ENCODE measurements at regions not wholly inside any gene's neighbourhood (a gene's known extent, or its start where the extent isn't known, plus 50 kb on each side); places are given as distances from the start of the nearest gene placed in this dataset.

DNA sequence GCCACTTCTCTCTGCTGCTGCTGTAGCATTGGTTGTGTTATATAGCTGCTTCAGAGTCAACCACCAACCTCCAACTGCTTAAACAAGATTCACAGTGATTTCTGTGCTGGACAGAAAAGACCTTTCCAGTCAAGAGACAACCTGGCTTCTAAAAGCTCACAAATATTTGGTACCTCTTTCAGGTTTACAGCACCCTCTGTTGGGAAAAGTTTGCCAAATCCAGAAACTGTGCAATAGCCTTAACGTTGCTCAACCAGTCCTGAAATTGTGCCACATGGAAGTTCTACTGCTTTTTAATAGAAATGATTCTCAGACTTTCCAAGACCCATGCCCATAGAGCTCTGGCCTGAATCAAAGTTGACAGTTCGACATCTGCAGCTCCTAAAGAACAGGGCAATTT lies 842.1 kb upstream of the HTR2C start:
- peak; percentile 30 for DNase-seq (ENCODE audit: low read depth)

DNA sequence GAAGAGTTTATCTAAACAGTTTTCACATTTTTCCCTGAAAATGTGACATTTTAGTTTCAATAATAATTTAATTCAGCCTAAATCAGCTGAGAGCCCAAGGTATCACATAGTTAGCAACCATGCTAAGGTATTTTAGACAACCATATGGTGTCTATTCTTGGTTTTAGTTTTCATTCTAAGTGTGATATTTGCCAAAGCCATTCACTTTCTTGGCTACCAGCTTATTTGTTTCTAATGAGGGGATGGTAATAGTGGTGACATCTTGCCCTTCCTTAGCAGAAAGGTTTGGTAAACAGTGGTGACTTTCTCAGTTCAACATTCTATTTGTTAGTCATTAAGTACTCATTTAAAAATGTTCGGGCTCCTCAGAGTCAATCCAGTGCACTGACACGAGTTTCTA lies 854.9 kb upstream of the HTR2C start:
- DNase-seq (ENCODE audit: low read depth): no peak

DNA sequence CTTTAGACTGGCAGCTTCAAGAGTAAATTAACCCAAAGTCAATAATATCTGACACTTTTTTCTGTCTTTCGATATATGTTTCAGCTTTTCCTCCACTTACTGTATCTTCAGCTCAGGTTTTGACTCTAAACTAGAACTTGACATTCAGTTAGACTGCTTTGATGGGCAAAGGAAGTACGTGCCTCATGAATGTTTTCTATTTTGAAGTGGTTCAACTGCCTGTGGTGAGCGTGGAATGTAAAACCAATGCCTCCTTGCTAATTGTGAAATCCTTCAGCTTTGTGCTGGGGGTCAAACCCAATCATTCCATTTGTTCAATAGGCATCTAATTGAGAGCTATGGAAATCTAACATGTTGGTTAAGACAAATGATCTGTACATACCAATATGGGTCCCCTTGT lies 857.0 kb upstream of the HTR2C start:
- DNase-seq (ENCODE audit: low read depth): no peak

DNA sequence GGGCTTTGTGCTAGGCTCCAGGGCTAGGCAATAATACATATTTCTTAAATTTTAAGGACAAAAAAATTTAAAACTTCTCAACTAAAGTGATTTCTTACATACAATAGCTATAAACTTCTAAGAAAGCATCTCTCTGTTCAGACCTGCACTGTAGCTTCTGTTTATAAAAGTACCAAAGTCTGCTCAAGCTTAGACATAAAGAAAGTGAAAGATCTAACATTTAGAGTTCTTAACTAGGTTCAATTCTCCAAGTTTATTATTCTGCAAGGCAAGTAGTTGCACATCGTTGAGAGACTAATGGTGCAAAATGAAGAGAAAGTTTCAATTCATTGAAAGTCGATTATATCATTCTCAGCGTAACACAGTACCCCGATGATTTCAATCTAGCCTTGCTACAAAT lies 857.4 kb upstream of the HTR2C start:
- no peak for DNase-seq (ENCODE audit: low read depth)

DNA sequence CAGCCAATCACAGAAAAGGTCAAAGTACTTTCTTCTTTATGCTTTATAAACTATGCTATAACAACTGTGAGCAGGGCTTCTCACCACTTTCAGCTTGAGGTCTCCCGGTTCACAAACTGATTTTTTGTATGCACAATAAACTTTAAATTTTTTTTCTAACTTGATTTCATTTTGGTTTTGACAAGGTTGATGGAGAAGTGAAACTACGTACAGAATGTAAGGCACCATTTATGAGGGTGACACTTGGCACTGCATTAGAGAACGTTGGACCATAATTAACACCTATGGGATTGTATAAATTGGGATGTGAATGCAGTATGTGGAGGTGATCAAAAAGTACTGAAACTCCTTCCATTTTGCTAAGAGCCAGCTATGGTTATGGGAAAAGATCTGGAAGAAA lies 857.9 kb upstream of the HTR2C start:
- no peak for DNase-seq (ENCODE audit: low read depth)

DNA sequence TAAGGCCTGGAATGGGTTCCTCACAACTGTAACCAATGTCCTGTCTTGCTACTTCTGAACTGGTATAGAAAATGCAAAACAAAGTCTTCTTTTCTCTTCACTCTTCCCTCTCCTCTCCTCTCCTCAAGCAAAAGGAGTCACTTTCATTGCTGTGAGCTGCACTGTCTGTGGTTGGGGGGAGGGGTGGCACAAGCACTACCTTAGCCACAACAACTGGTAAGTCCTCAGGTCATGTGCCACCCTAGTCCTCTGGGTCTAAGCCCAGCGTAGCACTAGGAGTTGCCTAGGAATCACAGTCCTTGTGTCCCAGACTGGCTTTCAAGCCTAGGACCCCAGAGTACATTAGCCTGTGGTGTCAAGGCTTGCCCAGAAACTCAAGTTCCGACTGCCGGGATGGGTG lies 859.3 kb upstream of the AMOT start:
- DNase-seq (ENCODE audit: low read depth): no peak

DNA sequence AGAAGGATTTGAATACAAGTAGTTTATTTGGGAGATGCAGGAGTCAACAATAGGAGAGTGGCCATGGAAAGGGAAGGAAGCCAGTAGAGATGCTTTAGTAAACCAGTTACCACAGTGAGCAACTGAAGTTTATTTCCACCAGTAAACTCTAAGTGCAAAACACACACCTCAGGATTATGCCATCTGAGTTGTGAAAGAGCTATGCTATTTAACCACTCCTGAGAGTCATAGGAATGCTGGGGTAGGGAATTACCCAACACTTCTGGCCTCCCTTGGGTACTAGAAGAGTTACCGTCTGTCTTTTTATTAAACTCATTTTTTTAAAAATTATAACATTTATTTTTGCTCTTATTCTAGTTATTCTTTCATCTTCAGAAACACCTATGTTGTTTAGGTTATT lies 834.6 kb upstream of the AMOT start:
- DNase-seq (ENCODE audit: low read depth): peak; percentile 10

DNA sequence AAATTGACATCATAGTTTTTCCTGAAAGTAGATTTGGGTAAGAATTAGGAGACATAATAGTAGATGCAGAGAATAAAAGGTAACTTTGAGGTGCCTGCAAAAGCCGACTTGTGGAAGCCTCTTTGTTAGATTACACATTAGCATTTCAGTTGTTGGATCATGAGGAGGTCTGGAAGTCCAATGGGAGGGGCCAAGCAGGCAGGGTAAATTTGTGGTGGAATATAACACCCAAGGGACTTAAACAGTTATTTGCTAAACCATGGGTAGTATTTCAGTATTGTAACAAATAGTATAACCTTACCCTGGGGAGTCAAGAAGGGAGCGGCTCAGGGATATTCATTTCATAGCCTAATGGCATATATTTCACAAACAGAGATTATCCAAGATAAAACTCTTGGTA lies 810.7 kb upstream of the AMOT start:
- DNase-seq (ENCODE audit: low read depth): no peak

DNA sequence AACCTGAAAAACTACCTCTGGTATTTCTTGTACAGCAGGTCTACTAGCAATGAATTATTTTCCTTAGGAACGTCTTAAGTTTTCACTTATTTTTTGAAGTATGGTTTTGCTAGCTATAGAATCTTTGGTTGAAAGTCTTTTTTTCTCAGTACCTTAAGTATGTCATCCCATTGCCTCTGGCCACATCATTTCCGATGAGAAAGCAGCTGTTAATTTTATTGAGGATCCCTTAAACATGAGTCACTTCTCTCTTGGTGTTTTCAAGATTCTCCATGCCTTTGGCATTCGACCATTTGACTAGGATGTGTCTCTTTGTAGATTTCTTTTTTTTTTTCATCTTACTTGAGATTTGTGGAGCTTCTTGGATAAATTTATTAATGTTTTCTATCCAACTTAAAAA lies 803.8 kb upstream of the AMOT start:
- peak; percentile 53 for DNase-seq (ENCODE audit: low read depth)

DNA sequence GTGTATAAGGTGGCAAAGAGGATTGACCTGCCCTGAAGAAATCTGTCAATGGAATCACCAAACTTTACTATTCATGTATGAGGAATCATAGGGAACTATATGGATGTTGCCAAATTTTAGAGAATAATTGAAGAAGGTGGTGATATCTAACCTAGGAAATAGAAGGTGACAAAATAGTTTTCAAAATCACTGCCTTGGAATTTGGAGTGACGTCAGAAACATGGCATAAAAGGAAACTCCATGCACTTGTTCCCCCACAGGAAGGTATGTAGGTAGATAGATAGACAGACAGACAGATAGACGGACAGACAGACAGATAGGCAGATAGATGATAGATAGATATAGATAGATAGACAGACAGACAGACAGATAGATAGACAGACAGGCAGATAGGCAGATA lies 793.9 kb upstream of the AMOT start:
- no peak for DNase-seq (ENCODE audit: low read depth)

DNA sequence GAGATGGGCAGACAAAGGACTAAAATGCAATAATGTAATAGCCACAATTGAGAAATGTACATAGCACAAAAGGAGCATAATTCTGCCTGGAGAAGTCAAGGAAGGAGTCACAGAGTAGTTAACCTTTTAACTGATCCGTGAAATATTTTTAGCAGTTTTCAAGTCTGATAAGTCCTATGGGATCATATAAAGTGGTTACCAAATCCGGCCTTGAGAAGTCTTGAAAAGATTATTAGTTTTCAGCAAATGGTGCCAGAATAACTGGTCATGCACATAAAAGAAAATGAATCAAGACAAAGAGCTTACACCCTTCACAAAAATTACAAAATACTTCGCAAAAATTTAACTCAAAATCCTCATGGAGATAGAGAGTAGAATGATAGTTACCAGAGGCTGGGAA lies 788.7 kb upstream of the AMOT start:
- DNase-seq (ENCODE audit: low read depth): peak; percentile 19

DNA sequence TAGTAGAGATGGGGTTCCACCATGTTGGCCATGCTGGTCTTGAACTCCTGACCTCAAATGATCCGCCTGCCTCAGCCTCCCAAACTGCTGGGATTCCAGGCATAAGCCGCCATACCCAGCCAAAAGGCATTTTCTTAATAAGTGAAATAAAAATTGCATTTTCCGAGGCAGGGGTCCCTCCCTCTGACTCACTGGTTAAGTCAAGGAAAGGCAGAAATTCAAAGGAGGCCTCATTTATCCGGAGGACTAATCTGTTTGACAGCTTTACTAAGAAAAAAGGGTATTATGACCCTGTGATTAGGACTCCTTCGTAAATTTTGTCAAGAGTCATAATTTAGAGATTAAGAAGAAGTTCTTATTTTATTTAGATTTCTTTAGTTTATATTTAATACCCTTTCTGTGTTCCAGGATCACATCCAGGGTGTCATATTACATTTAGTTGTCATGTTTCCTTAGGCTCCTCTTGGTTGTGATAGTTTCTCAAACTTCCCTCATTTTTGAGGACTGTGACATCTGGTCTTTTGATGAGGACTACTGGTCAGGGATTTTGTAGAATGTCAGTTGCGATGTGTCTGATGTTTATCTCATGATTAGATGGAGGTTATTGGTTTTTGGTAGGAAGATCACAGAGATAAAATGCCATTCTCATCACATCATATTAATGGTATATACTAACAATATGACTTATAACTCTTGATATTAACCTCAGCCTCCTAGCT lies 753.7 kb upstream of the AMOT start:
- DNase-seq (ENCODE audit: low read depth): no peak

DNA sequence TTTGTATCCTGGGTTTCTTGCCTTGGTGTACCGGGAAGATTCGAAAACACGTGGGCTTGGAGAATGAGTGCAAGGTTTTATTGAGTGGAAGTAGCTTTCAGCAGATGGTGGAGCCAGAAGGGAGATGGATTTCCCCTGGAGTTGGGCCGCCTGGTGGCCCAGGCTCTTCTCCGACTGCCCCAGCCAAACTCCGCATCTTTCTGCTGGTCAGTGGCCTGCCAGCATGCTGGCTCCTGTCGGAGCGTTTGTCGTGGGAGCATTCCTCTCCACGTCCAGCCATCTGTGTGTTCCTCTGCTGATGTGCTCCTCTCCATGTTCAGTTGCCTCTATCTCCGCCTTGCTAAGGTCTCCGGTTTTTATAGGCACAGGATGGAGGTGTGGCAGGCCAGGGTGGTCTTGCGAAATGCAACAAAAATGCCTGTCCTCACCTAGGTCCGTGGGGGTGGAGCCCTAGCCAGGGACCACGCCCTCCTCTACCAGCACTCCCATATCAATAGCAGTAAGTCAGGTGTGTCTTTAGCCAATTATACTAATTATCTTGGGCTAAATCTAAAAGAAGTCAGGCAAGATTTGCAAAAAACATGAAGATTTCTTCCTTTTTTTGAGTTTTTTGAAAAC lies 745.8 kb upstream of the AMOT start:
- DNase-seq (ENCODE audit: low read depth): no peak

DNA sequence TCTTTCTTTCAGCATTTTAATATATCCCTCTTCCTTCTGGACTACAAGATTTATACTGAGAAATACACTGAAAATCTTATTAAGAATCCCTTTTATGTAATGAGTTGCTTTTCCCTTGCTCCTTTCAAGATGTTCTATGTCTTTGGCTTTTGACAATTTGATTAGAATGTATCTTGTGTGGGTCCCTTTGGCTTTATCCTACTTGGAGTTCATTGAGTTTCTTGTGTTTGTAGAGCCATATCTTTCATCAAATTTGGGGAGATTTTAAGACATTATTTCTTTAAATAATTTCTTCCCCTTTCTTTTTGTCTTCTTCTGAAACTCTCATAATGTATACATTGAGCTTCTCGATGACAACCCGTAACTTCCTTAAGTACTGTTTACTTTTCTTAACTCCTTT lies 739.9 kb upstream of the AMOT start:
- DNase-seq (ENCODE audit: low read depth): no peak

DNA sequence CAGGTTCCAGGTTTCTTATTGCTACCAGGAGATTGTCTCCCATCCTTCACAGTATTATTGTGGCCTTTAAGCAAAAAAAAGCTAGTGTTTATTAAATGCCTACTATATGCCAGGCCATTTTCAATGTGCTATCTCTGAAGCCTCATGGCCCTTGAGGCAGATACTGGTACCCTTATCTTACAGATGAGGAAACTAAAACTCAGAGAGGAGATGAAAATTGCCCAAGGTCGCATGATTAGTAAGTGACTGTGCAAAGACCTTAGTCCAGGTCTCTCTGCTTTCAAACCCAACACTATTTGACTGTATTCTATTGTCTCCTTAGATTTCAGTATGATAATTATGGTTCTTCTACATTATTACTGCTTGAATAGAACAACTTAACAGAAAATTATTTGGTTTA lies 717.9 kb upstream of the AMOT start:
- DNase-seq (ENCODE audit: low read depth): no peak

DNA sequence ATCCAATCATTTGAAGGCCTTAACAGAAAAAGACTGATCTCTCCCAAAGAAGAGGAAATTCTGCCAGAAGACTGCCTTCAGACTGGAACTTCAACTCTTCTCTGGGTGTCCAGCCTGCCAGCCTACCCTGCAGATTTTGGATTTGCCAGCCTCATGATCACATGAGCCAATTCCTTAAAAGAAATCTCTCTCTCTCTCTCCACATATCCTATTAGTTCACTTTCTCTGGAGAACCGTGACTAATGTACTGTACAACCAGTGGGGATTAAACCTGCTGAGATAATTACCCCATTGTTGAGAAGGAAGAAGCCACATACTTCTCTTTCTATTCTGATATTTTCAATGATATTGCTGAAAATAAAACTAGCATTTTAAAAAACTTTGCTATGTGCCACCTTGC lies 711.3 kb upstream of the AMOT start:
- no peak for DNase-seq (ENCODE audit: low read depth)

DNA sequence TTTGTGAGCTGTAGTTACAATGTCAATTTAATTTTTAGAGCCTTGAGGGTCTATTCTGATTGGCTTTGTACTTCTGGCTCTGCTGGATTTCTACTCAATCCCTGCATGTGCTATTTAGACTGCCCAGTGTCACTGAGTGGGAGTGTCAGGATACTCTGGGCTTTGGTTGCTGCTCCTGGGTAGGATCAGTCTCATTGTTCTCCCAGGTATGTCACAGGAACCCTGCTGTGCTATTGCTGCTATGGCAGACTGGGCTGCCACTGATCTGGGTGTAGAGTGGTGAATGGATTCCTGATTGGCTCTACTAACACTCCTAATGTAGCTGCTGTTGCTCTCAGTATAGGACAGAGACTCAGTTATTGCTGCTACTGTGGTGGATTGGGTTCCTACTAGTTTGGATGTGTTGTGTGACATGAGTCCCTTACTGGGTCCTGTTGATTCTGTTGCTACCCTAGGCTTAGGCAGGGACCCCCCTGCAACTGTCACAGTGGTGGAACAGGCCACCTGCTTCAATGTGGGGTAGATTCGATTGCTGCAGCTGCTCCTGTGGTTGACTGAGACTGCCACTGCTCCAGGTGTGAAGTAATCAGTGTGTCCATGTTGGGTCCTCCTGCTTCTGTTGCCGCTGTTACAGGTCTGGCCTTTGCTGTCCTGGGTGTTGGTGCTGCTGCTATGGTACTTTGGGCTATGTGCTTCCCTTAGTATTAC lies 707.8 kb upstream of the AMOT start:
- no peak for DNase-seq (ENCODE audit: low read depth)

DNA sequence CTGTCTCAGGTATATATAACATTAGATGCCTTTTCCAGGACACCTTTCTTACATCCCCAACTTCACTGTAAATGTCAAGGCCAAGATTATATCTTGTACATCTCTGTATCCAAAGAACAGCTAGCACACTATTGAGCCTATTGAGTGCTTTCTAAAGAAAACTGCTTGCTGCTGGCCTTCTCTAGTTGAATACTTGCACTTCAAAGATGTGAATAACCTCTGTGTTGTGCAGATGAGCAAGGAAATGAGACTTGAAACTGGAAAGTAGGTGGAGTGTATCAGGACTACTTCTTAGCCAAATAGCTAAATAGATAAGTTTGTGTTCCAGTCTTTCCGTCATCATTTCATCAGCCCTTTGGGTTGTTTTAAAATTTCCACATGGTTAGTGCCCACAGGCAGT lies 704.4 kb upstream of the AMOT start:
- DNase-seq (ENCODE audit: low read depth): no peak

DNA sequence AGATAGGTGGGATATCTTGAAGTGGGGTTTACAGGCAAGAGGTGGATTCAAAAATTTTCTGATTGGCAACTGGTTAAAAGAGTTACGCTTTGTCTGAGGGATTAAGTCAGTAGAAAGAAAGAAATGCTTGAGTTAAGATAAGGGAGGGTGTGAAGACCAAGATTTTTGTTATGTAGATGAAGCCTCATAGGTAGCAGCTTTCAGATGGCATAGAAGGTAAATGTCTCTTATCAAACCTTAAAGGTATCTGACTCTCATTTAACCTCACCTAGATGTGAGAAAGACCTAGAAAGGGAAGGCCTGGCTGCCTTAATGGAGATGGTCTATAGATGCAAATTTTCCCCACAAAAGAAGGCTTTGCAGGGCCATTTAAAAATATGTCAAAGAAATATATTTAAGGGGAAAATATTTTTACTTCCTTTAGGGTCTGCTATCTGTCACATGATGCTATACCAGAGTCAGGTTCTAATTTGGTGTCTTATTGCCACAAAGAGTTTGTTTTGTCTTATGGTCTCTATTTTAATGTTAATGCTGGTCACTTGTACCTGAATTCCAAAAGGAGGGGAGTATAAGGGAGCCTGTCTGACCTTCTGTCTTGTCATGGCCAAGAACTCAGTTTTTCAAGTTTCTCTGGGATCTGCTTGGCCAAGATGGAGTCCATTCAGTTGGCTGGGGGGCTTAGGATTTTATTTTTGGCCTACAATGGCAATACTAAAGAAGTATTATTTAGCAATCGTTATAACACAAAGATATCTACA lies 699.1 kb upstream of the AMOT start:
- DNase-seq (ENCODE audit: low read depth): no peak

DNA sequence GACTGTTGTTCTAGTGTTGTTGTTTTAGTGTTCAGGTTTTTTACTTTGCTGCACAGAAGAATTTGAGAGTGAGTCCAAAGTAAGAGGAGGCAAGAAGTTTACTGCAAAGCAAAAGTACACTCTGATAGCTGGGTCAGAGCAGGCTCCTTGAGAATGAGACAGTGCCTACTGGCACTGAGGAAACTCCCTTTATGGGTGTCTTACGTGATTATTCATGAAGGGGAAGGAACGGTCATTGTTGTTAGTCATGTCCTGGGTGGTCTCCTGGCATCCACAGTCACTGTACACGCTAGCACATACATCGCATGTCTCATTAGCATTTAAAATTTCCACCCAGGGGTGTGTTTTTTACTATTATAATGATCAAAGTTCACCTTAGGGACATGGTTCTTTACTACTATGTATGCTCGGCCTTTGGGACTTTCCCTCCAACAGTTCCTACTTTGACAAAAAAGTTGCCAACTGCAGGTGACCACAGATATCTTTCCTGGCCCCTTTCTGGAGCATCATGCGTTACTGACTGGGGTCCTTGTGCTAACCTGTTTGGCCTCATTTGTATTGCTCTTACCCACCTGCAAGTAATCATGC lies 688.9 kb upstream of the AMOT start:
- no peak for DNase-seq (ENCODE audit: low read depth)

DNA sequence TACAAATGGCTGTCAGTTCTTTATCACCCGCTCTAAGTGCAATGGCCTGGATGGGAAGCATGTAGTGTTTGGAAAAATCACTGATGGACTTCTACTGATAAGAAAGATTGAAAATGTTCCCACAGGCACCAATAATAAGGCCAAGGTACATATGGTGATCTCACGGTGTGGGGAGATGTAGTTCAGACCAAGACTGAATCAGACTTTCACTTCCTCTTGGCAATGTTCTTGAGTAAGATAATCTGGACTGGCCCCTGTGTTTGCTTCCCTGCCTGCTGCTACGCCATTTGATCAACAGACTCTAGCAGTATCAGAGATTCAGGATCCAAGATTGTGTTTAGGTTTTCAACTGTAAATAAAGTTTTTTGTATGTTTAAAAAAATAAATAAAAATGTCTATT lies 682.2 kb upstream of the AMOT start:
- DNase-seq (ENCODE audit: low read depth): no peak

DNA sequence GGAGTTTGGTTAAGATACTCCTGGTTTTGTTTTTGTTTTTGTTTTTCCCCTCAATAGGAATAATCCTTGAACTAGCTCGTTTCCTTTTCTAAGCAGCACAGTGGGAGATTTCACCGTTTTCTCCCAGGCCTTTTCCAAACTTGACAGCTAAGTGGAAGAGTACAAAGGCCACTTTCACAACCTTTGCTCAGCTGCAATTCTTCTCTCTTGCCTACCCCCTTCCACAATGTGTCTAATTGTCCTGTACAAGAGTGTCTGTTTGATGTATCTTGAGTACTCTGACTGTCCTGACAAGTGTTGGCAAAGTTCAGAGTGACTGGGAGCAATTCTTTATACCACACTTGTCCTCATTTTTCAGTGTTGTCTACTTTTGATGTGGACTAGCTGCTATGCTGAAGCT lies 674.3 kb upstream of the AMOT start:
- DNase-seq (ENCODE audit: low read depth): no peak
